ES-I3 (cell line): ENCODE measurements at regions not wholly inside any gene's neighbourhood (a gene's known extent, or its start where the extent isn't known, plus 50 kb on each side); places are given as distances from the start of the nearest gene placed in this dataset.

Experiments
- H3K36me3 ChIP-seq: 2 replicates; pipeline ENCODE4 v1.6.1; 2013; ENCODE audit warnings: mild to moderate bottlenecking, low read length, control low read depth, moderate library complexity; ENCODE audit not compliant: insufficient read depth
- H3K4me1 ChIP-seq: 2 replicates; pipeline ENCODE4 v1.6.1; 2013; ENCODE audit warnings: mild to moderate bottlenecking, control low read depth, low read length; ENCODE audit not compliant: insufficient read depth
- H3K9ac ChIP-seq: 2 replicates; pipeline ENCODE4 v1.6.1; 2013; ENCODE audit warnings: low read depth, mild to moderate bottlenecking, low read length, moderate library complexity
- H3K9me3 ChIP-seq: 2 replicates; pipeline ENCODE4 v1.6.1; 2013; ENCODE audit warnings: mild to moderate bottlenecking, low read length, moderate library complexity; ENCODE audit not compliant: control insufficient read depth, insufficient read depth

DNA sequence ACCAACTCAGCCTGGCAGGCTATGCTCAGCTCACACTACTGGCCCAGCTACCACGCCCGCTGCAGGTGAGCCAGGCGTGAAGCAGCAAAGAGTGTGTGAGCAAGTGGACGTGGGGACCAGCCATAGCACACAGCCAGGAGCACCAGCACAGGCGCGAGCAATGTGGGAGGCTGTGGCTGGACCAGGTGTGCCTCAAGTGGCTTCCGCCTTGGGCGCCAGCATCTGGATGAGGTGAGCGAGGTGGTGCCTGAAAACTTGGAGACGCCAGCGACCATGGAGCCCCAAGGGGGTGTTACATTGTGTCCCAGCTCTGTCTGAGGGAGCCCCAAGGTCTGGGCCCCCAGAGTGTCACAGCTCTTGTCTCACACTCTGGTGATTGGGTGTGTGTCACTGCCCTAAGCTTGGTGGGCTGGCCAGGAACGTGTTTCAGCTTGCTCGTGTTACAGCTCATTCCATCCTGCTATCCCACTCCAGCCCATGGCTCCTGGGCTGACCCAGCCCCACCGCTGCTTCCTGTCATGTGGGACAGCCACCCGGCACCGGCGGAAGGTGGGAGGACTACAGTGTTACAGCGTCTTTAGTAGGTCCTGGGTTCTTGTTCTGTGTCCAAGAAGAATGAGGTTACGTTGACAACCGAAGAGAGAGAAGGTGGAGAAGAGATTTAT, 508.0 kb upstream of the MMS22L start:
- H3K9me3 ChIP-seq, result peaks cover 62% of the 10 kb centered on the region
- no peaks in the 10 kb centered on the region for H3K4me1 ChIP-seq
- peaks cover 13% of the 10 kb centered on the region; the same call in 1 of the 2 replicates for H3K36me3 ChIP-seq
- no peak overlapping the region for H3K9ac ChIP-seq

DNA sequence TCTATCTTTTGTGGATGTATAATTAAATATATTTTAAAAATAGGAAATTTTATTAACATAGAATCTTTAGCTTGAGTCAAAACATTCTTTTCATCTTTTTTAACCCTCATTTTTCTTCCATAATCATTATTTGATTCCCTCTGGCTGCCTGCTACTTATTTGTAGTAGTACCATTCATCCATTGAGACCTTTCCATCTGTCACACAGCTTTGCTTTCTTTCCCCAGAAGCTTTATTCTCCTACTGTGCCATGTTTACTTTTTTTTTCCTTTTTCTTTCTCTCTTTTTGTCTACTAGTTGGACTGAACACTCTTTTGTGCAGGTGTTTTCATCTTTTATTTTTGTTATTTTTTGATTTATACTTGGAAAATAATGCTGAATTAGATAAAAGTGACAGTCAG, 522.6 kb upstream of the MMS22L start:
- no peaks in the 10 kb centered on the region for H3K9me3 ChIP-seq
- H3K9ac ChIP-seq, result no peak overlapping the region
- H3K4me1 ChIP-seq, result 0 out of 2 replicates have a peak, but pooled peaks cover 2% of the 10 kb centered on the region
- H3K36me3 ChIP-seq, result no peaks in the 10 kb centered on the region

DNA sequence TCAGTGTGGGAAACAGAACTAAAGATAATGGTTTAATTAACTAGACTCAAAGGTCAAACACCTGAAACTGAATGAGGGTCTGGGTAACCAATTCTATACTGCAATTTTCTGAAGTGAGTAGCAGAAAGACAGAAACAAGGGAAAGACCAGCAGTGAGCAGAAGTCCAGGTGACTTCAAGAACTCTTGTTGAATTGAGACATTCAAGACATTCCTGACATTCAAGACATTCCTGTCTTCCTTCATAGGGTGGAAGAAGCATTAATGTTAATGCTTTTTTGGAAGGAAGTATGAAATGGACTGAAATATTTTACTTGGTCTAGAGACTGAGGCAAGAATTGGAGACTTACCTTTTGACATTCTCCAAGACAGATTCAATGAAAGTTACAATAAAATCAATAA, 529.9 kb upstream of the MMS22L start:
- Histone ChIP-seq H3K9me3 (no peaks in the 10 kb centered on the region), H3K9ac (no peak overlapping the region)

DNA sequence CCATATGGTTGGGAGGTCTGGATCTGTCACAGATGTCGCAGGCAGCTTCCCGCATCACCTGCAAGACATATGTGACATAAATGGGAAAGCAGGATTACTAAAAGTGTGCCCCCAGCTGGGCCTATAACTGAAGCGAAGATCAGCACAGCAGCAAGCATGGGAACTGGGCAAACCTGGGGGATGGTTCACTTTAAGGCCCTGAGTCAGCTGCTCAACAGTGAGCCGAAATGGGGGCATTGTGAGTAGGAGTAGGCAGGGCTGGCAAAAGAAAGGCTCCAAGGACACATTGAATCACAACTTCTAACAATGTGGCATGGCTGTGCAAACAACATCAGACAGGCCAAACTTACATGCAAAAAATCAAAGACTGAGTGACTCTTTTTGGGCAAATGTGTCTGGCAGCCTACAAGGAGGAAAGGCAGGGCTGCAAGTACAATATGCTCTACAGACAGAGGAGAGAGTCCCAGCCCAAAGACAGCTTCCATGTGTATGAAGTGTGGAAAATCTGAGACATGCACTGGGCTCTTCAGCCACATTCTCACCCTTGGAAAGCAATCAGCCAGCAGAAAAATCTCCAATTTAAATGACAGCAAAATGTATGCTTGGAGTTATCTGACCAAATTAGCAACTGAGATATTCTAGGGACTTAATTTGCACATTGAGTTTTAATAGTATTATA, 531.0 kb upstream of the MMS22L start:
- no peaks in the 10 kb centered on the region for H3K36me3 ChIP-seq
- no peaks in the 10 kb centered on the region for H3K9me3 ChIP-seq
- peaks cover 23% of the 10 kb centered on the region for H3K4me1 ChIP-seq
- no peak overlapping the region for H3K9ac ChIP-seq

More for the DNA sequence above, 529.9 kb upstream of the MMS22L start:
- Histone ChIP-seq H3K4me1 (peaks cover 23% of the 10 kb centered on the region), H3K36me3 (no peaks in the 10 kb centered on the region)

DNA sequence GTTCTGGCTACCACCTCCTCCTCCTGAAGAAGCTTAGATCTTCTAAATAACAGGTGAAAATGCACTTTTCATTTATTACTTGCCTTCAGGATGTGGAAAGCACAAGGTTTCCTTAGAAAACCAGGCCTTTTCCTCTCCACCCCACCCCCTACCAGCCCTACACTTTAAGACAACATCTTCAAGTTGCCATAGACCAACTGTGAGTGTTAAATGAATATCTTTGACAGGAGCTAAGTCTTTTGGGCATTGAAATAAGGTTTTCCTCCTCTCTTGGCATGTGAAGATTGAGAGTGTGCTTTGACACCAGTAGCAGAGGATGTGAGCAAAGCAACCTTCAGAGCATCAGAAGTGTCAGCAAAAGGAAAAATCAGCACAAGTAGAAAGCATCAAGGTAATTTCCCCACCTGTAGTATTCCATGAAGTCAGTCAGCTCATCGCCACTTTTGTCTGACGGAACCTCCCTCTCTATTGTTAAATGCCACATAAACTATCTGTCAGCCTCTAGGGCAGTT, 532.3 kb upstream of the MMS22L start:
- H3K4me1 ChIP-seq, result peaks cover 35% of the 10 kb centered on the region
- H3K9me3 ChIP-seq, result no peaks in the 10 kb centered on the region
- H3K9ac ChIP-seq, result no peak overlapping the region
- H3K36me3 ChIP-seq, result no peaks in the 10 kb centered on the region

DNA sequence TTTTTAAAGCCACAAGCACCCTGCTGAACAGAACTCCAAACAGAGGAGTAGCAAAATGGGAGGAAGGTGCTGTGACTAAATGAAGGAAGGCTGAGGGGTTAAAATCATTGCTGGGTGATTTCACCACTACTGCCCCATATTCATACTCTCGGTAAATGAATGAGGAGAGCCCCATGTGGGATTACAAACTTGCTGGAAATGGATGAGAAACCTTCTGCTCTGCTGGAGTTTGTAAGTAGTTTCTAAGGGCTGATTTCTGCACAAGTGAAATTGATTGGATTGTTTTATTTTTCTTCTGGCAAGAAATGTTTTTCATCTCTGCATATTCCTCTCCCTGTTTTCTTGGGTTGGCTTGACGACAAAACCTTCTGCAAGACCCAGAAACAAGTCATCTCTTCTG, 533.5 kb upstream of the MMS22L start:
- no peaks in the 10 kb centered on the region for H3K9me3 ChIP-seq
- peaks cover 38% of the 10 kb centered on the region for H3K4me1 ChIP-seq
- H3K36me3 ChIP-seq, result no peaks in the 10 kb centered on the region
- no peak overlapping the region for H3K9ac ChIP-seq

DNA sequence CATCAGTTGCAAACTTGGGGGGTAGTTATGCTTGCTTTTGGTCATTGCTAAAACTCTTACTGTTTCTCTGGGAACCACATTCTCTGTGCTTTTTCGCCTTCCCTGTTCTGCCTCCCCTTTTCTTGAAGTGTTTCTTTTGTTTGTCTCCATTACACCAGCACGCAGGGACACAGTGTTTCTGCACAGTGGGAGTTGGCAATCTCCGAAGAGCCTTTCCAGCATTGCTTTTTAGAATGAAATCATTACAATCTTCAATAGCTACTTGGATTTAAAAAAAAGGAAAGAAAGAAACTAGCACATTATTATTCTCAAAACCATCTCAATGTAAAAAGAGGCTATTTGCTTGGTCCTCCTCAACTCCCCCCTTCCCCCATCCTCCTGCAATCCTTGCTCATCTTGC, 536.7 kb upstream of the MMS22L start:
- H3K9ac ChIP-seq, result no peak overlapping the region; the same call in 1 of the 2 replicates
- no peaks in the 10 kb centered on the region for H3K9me3 ChIP-seq
- no peaks in the 10 kb centered on the region for H3K36me3 ChIP-seq
- H3K4me1 ChIP-seq, result peaks cover 32% of the 10 kb centered on the region

DNA sequence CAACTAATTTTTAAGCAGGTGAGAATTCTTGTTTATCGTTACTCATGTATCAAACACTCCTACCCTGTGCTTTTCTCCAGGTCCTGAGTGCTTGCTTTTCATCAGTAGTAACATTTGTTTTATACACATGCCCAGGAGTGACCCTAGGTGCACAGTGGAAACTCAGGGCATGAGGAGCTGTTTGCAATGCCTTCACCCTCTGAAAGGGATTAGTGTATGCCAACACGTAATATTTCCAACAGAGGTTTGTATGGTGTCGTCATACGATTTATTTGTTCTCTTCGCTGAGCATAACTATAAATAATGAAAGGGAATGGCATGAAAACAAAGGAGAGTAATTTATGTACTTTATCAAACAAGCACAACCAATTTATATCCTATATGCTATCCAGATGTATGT, 537.4 kb upstream of the MMS22L start:
- no peak overlapping the region for H3K9ac ChIP-seq
- no peaks in the 10 kb centered on the region for H3K36me3 ChIP-seq
- H3K9me3 ChIP-seq, result no peaks in the 10 kb centered on the region
- H3K4me1 ChIP-seq, result peaks cover 28% of the 10 kb centered on the region

DNA sequence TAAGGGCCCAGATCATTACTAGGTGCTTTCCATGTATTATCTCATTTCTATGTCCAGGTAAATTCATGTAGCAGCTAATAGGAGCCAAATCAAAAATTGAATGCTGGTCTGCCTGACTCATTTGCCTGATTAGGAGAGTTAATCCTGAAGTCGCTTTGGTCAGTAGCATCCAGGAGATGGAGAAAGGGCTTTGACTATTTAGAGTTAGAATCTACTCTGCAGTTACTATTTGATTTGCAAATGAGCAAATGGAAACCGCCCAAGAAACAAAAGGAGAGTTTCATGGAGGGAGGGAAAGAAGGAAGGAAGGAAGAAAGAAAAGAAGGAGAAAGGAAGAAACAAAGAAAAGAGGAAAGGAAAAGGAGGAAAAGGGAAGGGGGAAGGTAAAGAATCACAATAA, 539.6 kb upstream of the MMS22L start:
- Histone ChIP-seq H3K9me3 (no peaks in the 10 kb centered on the region), H3K4me1 (peaks cover 26% of the 10 kb centered on the region), H3K9ac (no peak overlapping the region), H3K36me3 (no peaks in the 10 kb centered on the region)

DNA sequence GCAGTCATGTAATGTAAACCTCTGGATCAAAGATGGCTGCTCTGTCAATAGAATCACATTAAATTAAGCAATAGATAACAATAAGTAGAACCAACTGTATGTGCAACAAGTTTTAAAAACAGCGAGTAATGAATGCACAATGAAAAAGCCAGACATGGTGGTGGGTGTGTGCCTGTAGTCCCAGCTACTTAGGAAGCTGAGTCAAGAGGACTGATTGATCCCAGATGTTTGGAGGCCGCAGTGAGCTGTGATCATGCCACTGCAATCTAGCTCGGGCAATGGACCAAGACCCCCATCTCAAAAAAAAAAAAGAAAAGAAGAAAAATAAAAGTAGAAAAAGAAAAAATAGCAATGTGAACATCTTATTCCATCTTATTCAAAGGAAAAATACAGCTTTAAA, 558.7 kb upstream of the MMS22L start:
- H3K36me3 ChIP-seq, result no peaks in the 10 kb centered on the region
- H3K9ac ChIP-seq, result no peak overlapping the region
- no peaks in the 10 kb centered on the region for H3K9me3 ChIP-seq
- H3K4me1 ChIP-seq, result peaks cover 10% of the 10 kb centered on the region; the same call in 1 of the 2 replicates

DNA sequence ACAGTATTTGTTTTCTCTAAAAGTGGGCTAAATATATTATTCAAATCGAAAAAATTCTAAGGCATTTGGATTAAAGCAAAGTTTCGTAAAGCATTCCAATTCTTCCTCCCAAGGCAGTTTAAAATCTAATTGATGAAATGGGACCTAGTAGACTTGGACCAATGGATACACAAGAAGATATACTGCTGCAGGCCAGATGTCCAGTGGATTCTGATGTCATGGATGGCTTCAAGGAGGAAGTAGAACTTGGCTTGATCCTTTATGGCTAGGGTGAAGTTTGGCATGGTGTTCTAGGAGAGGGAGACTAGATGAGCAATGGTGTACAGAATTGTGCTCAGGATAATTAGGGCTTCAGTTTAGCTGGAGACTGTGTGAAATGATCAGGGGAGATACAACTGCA, 559.5 kb upstream of the MMS22L start:
- no peaks in the 10 kb centered on the region for H3K36me3 ChIP-seq
- H3K9ac ChIP-seq, result no peak overlapping the region
- peaks cover 4% of the 10 kb centered on the region; the same call in 1 of the 2 replicates for H3K4me1 ChIP-seq
- H3K9me3 ChIP-seq, result no peaks in the 10 kb centered on the region

DNA sequence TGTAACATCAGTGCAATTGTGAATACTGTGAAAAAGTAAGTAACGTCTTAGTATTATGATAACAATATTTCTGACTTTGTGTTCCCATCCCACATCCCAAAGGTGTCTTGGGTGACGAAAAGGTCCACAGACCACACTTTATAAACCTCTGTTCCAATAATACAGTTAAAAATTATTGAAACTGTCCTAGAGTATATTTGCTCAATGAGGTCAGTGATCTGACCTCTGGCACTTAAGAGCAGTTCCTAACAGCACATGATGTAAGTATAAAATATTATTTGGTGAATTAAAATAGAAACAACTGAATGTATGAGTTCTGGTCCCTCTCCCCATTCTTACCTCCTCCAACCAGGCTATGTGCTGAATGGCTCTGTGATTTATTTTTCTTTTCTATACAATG, 566.4 kb upstream of the MMS22L start:
- no peaks in the 10 kb centered on the region for H3K9me3 ChIP-seq
- no peak overlapping the region for H3K9ac ChIP-seq
- H3K36me3 ChIP-seq, result no peaks in the 10 kb centered on the region
- H3K4me1 ChIP-seq, result peaks cover 17% of the 10 kb centered on the region; the same call in 1 of the 2 replicates

DNA sequence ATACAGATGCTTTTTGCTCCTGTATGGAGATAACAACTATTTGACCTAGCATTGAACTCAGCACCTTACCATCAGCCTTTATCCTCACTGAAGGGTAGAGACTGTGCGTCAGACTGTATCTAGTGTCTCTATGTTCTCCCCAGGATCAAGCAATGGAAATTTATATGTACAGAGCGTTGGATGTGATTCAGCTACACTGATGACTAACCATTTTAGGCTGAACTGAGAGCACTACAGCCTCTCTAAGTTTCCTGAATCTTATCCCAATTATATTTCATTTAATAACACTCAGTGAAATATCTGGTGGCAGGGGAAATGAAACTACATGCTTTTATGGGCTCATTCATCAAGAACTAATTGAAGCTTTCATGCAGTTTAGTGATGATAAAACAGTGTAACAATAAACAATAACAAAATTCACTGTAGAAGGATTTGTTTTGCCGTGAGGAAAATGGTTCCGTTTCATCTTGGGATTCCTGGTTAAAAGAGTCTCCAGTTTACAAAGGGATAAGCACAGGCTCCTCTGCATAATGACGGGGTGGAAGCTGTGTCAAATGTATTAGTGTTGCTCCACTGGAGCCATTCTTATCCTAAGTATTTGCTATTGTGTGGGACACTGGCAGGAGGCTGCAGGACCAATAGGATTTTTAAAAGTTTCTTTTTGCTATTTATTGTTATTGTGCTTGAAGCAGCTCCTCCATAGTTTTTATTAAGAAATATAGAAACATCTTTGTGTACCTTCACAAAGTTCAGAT, 567.6 kb upstream of the MMS22L start:
- Histone ChIP-seq H3K9me3 (no peaks in the 10 kb centered on the region), H3K36me3 (no peaks in the 10 kb centered on the region), H3K9ac (no peak overlapping the region; the same call in 1 of the 2 replicates), H3K4me1 (peaks cover 17% of the 10 kb centered on the region; the same call in 1 of the 2 replicates)

DNA sequence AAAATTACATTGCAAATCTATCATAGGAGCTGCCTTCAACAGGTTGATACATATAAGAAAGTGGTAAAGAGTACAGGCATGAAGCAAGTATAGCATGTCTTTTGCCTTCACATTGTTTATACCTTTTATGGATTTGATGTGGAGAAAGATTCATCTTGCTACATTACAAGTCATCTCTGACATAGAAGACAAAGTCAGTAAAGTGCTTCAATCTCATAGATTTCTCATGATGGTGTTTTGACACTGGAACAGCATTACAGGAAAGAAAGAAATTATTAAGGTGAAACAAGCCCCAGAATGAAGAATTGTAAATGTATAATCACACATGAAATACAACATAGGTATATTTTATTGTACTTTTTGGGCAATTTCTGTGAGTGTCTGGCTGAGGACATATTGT, 580.7 kb upstream of the MMS22L start:
- H3K9ac ChIP-seq, result no peak overlapping the region
- no peaks in the 10 kb centered on the region for H3K36me3 ChIP-seq
- H3K9me3 ChIP-seq, result no peaks in the 10 kb centered on the region
- H3K4me1 ChIP-seq, result peaks cover 6% of the 10 kb centered on the region; the same call in 1 of the 2 replicates
